Trophoblast cell (in vitro differentiated cells and primary cell): ENCODE measurements at regions not wholly inside any gene's neighbourhood (a gene's known extent, or its start where the extent isn't known, plus 50 kb on each side); places are given as distances from the start of the nearest gene placed in this dataset.

Experiments
- DNase-seq, 2 donors: peaks; one replicate each; pipeline ENCODE4 v3.0.0-alpha.2; 2016
- H2AFZ ChIP-seq: 2 replicates; pipeline ENCODE4 v1.6.1; 2013; ENCODE audit warnings: low read length, moderate library complexity, mild to moderate bottlenecking; ENCODE audit not compliant: insufficient read depth, poor library complexity
- H2AK5ac ChIP-seq: 2 replicates; pipeline ENCODE4 v1.6.1; 2013; ENCODE audit warnings: mild to moderate bottlenecking, low read length
- H2BK120ac ChIP-seq: 2 replicates; pipeline ENCODE4 v1.6.1; 2013; ENCODE audit warnings: low read length, mild to moderate bottlenecking, moderate library complexity; ENCODE audit not compliant: insufficient read depth, poor library complexity
- H2BK12ac ChIP-seq: 2 replicates; pipeline ENCODE4 v1.6.1; 2013; ENCODE audit warnings: mild to moderate bottlenecking, low read length, moderate library complexity
- H2BK5ac ChIP-seq: 2 replicates; pipeline ENCODE4 v1.6.1; 2013; ENCODE audit warnings: low read length, low read depth, moderate library complexity, mild to moderate bottlenecking; ENCODE audit not compliant: poor library complexity
- H3K14ac ChIP-seq: 2 replicates; pipeline ENCODE4 v1.6.1; 2013; ENCODE audit warnings: mild to moderate bottlenecking, low read length
- H3K18ac ChIP-seq: 2 replicates; pipeline ENCODE4 v1.6.1; 2013; ENCODE audit warnings: mild to moderate bottlenecking, low read length
- H3K23ac ChIP-seq: 2 replicates; pipeline ENCODE4 v1.6.1; 2013; ENCODE audit warnings: low read length
- H3K27ac ChIP-seq: 2 replicates; pipeline ENCODE4 v1.5.1; 2013; ENCODE audit warnings: low read depth, mild to moderate bottlenecking, inconsistent platforms, low read length, moderate library complexity
- H3K27me3 ChIP-seq: 2 replicates; pipeline ENCODE4 v1.6.1; 2013; ENCODE audit warnings: inconsistent platforms, mild to moderate bottlenecking, low read length, moderate library complexity; ENCODE audit not compliant: insufficient read depth
- H3K36me3 ChIP-seq, 2 experiments: 1 replicate in 1 of 2; 2 replicates in 1 of 2; pipeline ENCODE4 v1.6.1; 2013; ENCODE audit warnings: low read length in 2 of 2, mild to moderate bottlenecking in 2 of 2, moderate library complexity in 1 of 2; ENCODE audit not compliant: insufficient read depth in 2 of 2, control insufficient read depth in 1 of 2
- H3K4ac ChIP-seq: 2 replicates; pipeline ENCODE4 v1.6.1; 2013; ENCODE audit warnings: low read depth, mild to moderate bottlenecking, low read length, moderate library complexity
- H3K4me1 ChIP-seq, 2 experiments: 1 replicate in 1 of 2; 2 replicates in 1 of 2; pipeline ENCODE4 v1.6.1; 2013; ENCODE audit warnings: low read length in 2 of 2, mild to moderate bottlenecking in 2 of 2, moderate library complexity in 1 of 2; ENCODE audit not compliant: insufficient read depth in 2 of 2, control insufficient read depth in 1 of 2
- H3K4me2 ChIP-seq: 2 replicates; pipeline ENCODE4 v1.6.1; 2013; ENCODE audit warnings: inconsistent platforms, mild to moderate bottlenecking, low read length, moderate library complexity
- H3K4me3 ChIP-seq: 2 replicates; pipeline ENCODE4 v1.5.1; 2013; ENCODE audit warnings: mild to moderate bottlenecking, low read depth, low read length, inconsistent platforms
- H3K79me1 ChIP-seq: one replicate; pipeline ENCODE4 v1.6.1; 2013; ENCODE audit warnings: low read length
- H3K79me2 ChIP-seq: 2 replicates; pipeline ENCODE4 v1.6.1; 2013; ENCODE audit warnings: low read length, mild to moderate bottlenecking; ENCODE audit not compliant: control insufficient read depth, insufficient read depth, poor library complexity
- H3K9ac ChIP-seq: 2 replicates; pipeline ENCODE4 v1.6.1; 2013; ENCODE audit warnings: mild to moderate bottlenecking, low read length
- H3K9me3 ChIP-seq: 2 replicates; pipeline ENCODE4 v1.6.1; 2013; ENCODE audit warnings: low read depth, mild to moderate bottlenecking, control low read depth, inconsistent platforms, low read length; ENCODE audit not compliant: insufficient read depth
- H4K12ac ChIP-seq: 2 replicates; pipeline ENCODE4 v1.6.1; 2013; ENCODE audit warnings: low read depth, mild to moderate bottlenecking, low read length, moderate library complexity
- H4K8ac ChIP-seq: 2 replicates; pipeline ENCODE4 v1.6.1; 2013; ENCODE audit warnings: low read depth, mild to moderate bottlenecking, low read length, moderate library complexity
- H4K91ac ChIP-seq: one replicate; pipeline ENCODE4 v1.6.1; 2013; ENCODE audit warnings: low read depth, mild to moderate bottlenecking, low read length, moderate library complexity
- WGBS: extraction: QIAGEN DNeasy Blood & Tissue Kit; methylation state at CpG from one replicate; pipeline ENCODE4 v1.1.7; 2013; ENCODE audit warnings: missing lambda C conversion rate; ENCODE audit not compliant: insufficient read length, insufficient coverage; ENCODE audit errors: extremely low coverage; 5-methylcytosine and 5-hydroxymethylcytosine counted together

DNA sequence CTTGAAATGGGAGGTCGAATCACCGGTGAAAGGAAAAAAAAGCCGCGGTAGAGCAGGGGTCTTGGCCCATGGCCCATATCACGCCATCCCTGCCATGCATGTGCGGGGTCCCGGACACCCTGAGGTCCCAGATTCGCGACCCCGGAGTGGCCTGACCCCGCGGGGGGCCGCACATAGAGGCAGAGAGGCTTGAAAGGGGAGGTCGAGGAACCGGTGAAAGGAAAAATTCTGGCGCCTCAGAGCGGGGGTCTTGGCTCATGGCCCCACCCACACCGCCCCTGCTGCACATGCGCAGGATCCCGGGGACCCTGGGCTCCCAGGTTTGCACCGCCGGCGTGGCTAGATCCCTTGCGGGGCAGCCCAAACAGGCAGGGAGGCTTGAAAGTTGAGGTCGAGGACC lies 319.8 kb downstream of the ALG10 start:
- no peaks in the 10 kb centered on the region for H3K27me3 ChIP-seq
- H3K4me3 ChIP-seq, result no peak overlapping the region
- no CpG with 5 or more reads among the region's 25 CpGs for WGBS
- H3K9ac ChIP-seq, result no peak overlapping the region
- no peak overlapping the region for H2BK12ac ChIP-seq
- H3K9me3 ChIP-seq, result peaks cover 97% of the 10 kb centered on the region
- no peak overlapping the region for H3K14ac ChIP-seq
- H4K12ac ChIP-seq, result no peak overlapping the region
- H3K4me2 ChIP-seq, result no peak overlapping the region
- H3K79me1 ChIP-seq, result no peaks in the 10 kb centered on the region
- no peak overlapping the region for H4K8ac ChIP-seq
- no peak overlapping the region for H3K18ac ChIP-seq
- H2BK120ac ChIP-seq, result no peak overlapping the region
- no peak overlapping the region for H4K91ac ChIP-seq
- H2BK5ac ChIP-seq, result no peak overlapping the region
- no peak overlapping the region for H2AK5ac ChIP-seq
- no peak overlapping the region for H2AFZ ChIP-seq
- no peak overlapping the region for H3K27ac ChIP-seq
- no peaks in the 10 kb centered on the region for H3K79me2 ChIP-seq
- no peaks in the 10 kb centered on the region for H3K36me3 ChIP-seq
- DNase-seq, result no peak
- no peaks in the 10 kb centered on the region for H3K4me1 ChIP-seq
- H3K23ac ChIP-seq, result no peak overlapping the region
- H3K4ac ChIP-seq, result no peak overlapping the region

DNA sequence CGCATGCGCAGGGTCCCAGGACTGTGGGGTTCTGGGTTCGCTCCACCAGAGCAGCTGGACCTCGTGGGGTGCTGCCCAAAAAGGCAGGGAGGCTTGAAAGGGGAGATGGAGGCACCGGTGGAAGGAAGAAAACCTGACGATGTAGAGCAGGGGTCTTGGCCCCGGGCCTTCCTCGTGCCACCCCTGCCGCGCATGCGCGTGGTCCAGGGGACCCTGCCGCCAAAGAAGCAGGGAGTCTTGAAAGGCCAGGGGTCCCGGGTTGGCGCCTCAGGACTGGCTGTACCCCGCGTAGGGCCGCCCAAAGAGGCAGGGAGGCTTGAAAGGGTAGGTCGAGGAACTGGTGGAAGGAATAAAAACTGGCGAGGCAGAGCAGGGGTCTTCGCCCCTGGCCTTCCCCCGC lies 321.0 kb downstream of the ALG10 start:
- no CpG with 5 or more reads among the region's 22 CpGs for WGBS

DNA sequence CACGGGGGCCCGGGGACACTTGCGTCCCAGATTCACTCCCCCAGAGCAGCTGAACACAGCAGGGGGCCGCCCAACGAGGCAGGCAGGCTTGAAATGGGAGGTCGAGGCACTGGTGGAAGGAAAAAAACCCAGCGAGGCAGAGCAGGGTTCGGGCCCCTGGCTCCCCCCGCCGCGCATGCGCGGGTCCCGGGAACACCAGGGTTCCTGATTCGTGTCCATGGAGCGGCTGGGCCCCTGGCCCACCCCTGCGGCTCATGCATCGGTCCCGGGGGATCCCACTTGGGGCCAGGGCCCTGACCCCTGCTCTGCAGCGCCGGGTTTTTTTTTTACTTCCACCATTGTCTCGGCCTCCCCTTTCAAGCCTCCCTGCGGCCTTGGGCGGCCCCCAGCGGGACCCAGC lies 321.5 kb downstream of the ALG10 start:
- peaks cover 97% of the 10 kb centered on the region for H3K9me3 ChIP-seq
- no peaks in the 10 kb centered on the region for H3K79me1 ChIP-seq
- no peak overlapping the region for H2BK12ac ChIP-seq
- no peak overlapping the region for H3K4me2 ChIP-seq
- no peak overlapping the region for H3K4ac ChIP-seq
- H4K8ac ChIP-seq, result no peak overlapping the region
- peak overlapping the region; percentile 35 for H3K4me3 ChIP-seq
- no peak overlapping the region for H3K23ac ChIP-seq
- H3K36me3 ChIP-seq, result no peaks in the 10 kb centered on the region
- H3K79me2 ChIP-seq, result no peaks in the 10 kb centered on the region
- H3K27ac ChIP-seq, result no peak overlapping the region
- H3K9ac ChIP-seq, result no peak overlapping the region
- no peak overlapping the region for H4K12ac ChIP-seq
- DNase-seq, result no peak
- H3K18ac ChIP-seq, result no peak overlapping the region
- no CpG with 5 or more reads among the region's 25 CpGs for WGBS
- no peaks in the 10 kb centered on the region for H3K4me1 ChIP-seq
- H4K91ac ChIP-seq, result no peak overlapping the region
- H3K14ac ChIP-seq, result no peak overlapping the region
- no peak overlapping the region for H2BK120ac ChIP-seq
- H2AFZ ChIP-seq, result no peak overlapping the region
- H3K27me3 ChIP-seq, result no peaks in the 10 kb centered on the region
- H2AK5ac ChIP-seq, result no peak overlapping the region
- H2BK5ac ChIP-seq, result no peak overlapping the region

More for the DNA sequence above, 321.0 kb downstream of the ALG10 start:
- Histone ChIP-seq H3K27me3 (no peaks in the 10 kb centered on the region), H3K14ac (no peak overlapping the region), H3K4me2 (no peak overlapping the region), H4K91ac (no peak overlapping the region), H3K4ac (no peak overlapping the region), H3K9ac (no peak overlapping the region), H2AK5ac (no peak overlapping the region), H3K18ac (no peak overlapping the region), H3K36me3 (no peaks in the 10 kb centered on the region), H2BK120ac (no peak overlapping the region), H4K8ac (no peak overlapping the region), H3K79me2 (no peaks in the 10 kb centered on the region), H3K79me1 (no peaks in the 10 kb centered on the region), H3K4me3 (peak overlapping the region; percentile 35), H3K27ac (no peak overlapping the region), H2BK12ac (no peak overlapping the region), H2BK5ac (no peak overlapping the region), H4K12ac (no peak overlapping the region), H3K9me3 (peaks cover 97% of the 10 kb centered on the region), H3K4me1 (no peaks in the 10 kb centered on the region), H2AFZ (no peak overlapping the region), H3K23ac (no peak overlapping the region)
- no peak for DNase-seq

DNA sequence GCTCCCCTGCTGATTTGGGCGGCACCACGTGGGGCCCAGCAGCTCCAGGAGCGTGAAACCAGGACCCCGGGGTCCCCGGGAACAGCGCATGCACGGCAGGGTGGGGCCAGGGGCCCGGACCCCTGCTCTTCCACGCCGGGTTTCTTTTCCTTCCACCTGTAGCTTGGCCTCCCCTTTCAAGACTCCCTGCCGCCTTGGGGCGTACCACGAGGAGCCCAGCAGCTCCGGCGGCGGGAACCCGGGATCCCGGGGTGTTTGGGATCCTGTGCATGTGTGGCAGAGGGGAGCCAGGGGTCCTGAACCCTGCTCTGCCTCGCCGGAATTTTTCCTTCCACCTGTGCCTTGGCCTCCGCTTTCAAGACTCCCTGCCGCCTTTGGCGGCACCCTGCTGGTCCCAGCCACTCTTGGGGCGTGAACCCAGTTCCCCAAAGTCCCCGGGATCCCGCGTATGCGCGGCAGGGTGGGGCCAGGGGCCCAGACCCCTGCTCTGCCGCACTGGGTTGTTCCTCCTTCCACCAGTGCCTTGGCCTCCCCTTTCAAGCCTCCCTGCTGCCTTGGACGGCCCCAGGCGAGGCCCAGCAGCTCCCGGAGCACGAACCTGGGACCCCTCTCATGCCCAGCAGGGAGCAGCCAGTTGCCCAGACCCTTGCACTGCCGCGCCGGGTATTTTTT lies 322.7 kb downstream of the ALG10 start:
- H3K9me3 ChIP-seq, result peaks cover 97% of the 10 kb centered on the region
- no peak overlapping the region for H3K9ac ChIP-seq
- no peaks in the 10 kb centered on the region for H3K36me3 ChIP-seq
- H2BK12ac ChIP-seq, result no peak overlapping the region
- no peak overlapping the region for H2BK5ac ChIP-seq
- no peak overlapping the region for H4K8ac ChIP-seq
- no peaks in the 10 kb centered on the region for H3K27me3 ChIP-seq
- no peak overlapping the region for H4K12ac ChIP-seq
- no peak overlapping the region for H3K27ac ChIP-seq
- H3K23ac ChIP-seq, result no peak overlapping the region
- H3K4me3 ChIP-seq, result no peak overlapping the region
- no CpG with 5 or more reads among the region's 37 CpGs for WGBS
- H3K4me2 ChIP-seq, result no peak overlapping the region
- H3K79me1 ChIP-seq, result no peaks in the 10 kb centered on the region
- H3K4ac ChIP-seq, result no peak overlapping the region
- H2AK5ac ChIP-seq, result no peak overlapping the region
- H2BK120ac ChIP-seq, result no peak overlapping the region
- no peak overlapping the region for H4K91ac ChIP-seq
- no peak overlapping the region for H3K14ac ChIP-seq
- H2AFZ ChIP-seq, result no peak overlapping the region
- no peaks in the 10 kb centered on the region for H3K4me1 ChIP-seq
- no peaks in the 10 kb centered on the region for H3K79me2 ChIP-seq
- no peak for DNase-seq
- no peak overlapping the region for H3K18ac ChIP-seq
